WTC11 (cell line): ENCODE measurements at regions not wholly inside any gene's neighbourhood (a gene's known extent, or its start where the extent isn't known, plus 50 kb on each side); places are given as distances from the start of the nearest gene placed in this dataset.

Experiments used
- ATAC-seq: fragments of 200-7000 bp; cut with Tn5 transposase; 2 replicates; pipeline ENCODE4 v1.10.0; 2021; ENCODE audit warnings: mild to moderate bottlenecking, moderate library complexity
- CTCF ChIA-PET: fragments of 300-600 bp; sonication (Branson Sonifier 250); formaldehyde crosslinking; loops from one replicate; lab custom pipeline; 2021; ENCODE audit warnings: antibody characterized with exemption; lab: Charles Lee
- POLR2A ChIA-PET: fragments of 350-600 bp; sonication (Branson Sonifier 250); formaldehyde crosslinking; loops from one replicate; lab custom pipeline; 2021; ENCODE audit warnings: antibody characterized with exemption; lab: Charles Lee
- DNase-seq: peaks from one replicate; pipeline ENCODE4 v3.0.0; 2021; ENCODE audit warnings: low spot score
- H3K27ac Mint-ChIP-seq: 2 replicates; pipeline ENCODE4 v1.8.0; 2021; ENCODE audit warnings: mixed read lengths
- H3K27me3 Mint-ChIP-seq: 2 replicates; pipeline ENCODE4 v1.8.0; 2021; ENCODE audit warnings: low read depth, mild to moderate bottlenecking, moderate library complexity, mixed read lengths
- H3K36me3 Mint-ChIP-seq: 2 replicates; pipeline ENCODE4 v1.8.0; 2021; ENCODE audit warnings: mixed read lengths
- H3K4me1 Mint-ChIP-seq: 2 replicates; pipeline ENCODE4 v1.8.0; 2022; ENCODE audit warnings: mixed read lengths
- H3K4me3 Mint-ChIP-seq: 2 replicates; pipeline ENCODE4 v1.8.0; 2021; ENCODE audit warnings: mild to moderate bottlenecking, moderate library complexity, mixed read lengths
- H3K9me3 Mint-ChIP-seq: 2 replicates; pipeline ENCODE4 v1.8.0; 2021; ENCODE audit warnings: mixed read lengths
- AFF4 ChIP-seq: sonication (generic); formaldehyde crosslinking; IDR thresholded peaks from 2 replicates; pipeline ENCODE4 v1.8.1; 2023; ENCODE audit warnings: mild to moderate bottlenecking, missing genetic modification reagents, borderline replicate concordance
- AR ChIP-seq: fragments of 250-450 bp; sonication (Bioruptor Pico); IDR thresholded peaks from 2 replicates; pipeline ENCODE4 v1.9.0; 2021; ENCODE audit warnings: mild to moderate bottlenecking
- ATF6 ChIP-seq: sonication (generic); formaldehyde crosslinking; IDR thresholded peaks from 2 replicates; pipeline ENCODE4 v1.8.1; 2023; ENCODE audit warnings: mild to moderate bottlenecking, missing genetic modification reagents
- E2F1 ChIP-seq: sonication (generic); formaldehyde crosslinking; IDR thresholded peaks from 2 replicates; pipeline ENCODE4 v1.8.0; 2022; ENCODE audit warnings: mild to moderate bottlenecking, missing genetic modification reagents
- FOXJ3 ChIP-seq: sonication (generic); formaldehyde crosslinking; IDR thresholded peaks from 2 replicates; pipeline ENCODE4 v1.9.0; 2021; ENCODE audit warnings: missing genetic modification reagents, mild to moderate bottlenecking, borderline replicate concordance
- FOXP4 ChIP-seq: sonication (generic); formaldehyde crosslinking; IDR thresholded peaks from 2 replicates; pipeline ENCODE4 v1.8.0; 2022; ENCODE audit warnings: mild to moderate bottlenecking, missing genetic modification reagents
- GTF2I ChIP-seq: fragments of 250-450 bp; sonication (Bioruptor Pico); conservative IDR thresholded peaks from 2 replicates; pipeline ENCODE4 v1.4.0; 2021; ENCODE audit warnings: mild to moderate bottlenecking
- JUN ChIP-seq: sonication (generic); formaldehyde crosslinking; IDR thresholded peaks from 2 replicates; pipeline ENCODE4 v1.8.0; 2023; ENCODE audit warnings: mild to moderate bottlenecking, missing genetic modification reagents
- NFYB ChIP-seq: sonication (generic); formaldehyde crosslinking; conservative IDR thresholded peaks from 2 replicates; pipeline ENCODE4 v1.8.0; 2022; ENCODE audit warnings: low read depth, missing genetic modification reagents
- NR3C1 ChIP-seq: sonication (generic); formaldehyde crosslinking; conservative IDR thresholded peaks from 2 replicates; pipeline ENCODE4 v1.8.1; 2023; ENCODE audit warnings: low read depth, mild to moderate bottlenecking, missing genetic modification reagents
- SMAD4 ChIP-seq: sonication (generic); formaldehyde crosslinking; IDR thresholded peaks from 2 replicates; pipeline ENCODE4 v1.8.0; 2022; ENCODE audit warnings: mild to moderate bottlenecking, missing genetic modification reagents
- SOX15 ChIP-seq: fragments of 250-450 bp; sonication (Bioruptor Pico); IDR thresholded peaks from 2 replicates; pipeline ENCODE4 v1.9.0; 2021; ENCODE audit warnings: mild to moderate bottlenecking
- SP1 ChIP-seq: sonication (generic); formaldehyde crosslinking; conservative IDR thresholded peaks from 2 replicates; pipeline ENCODE4 v1.8.1; 2022; ENCODE audit warnings: missing genetic modification reagents
- TP53 ChIP-seq: sonication (generic); formaldehyde crosslinking; IDR thresholded peaks from 2 replicates; pipeline ENCODE4 v1.8.1; 2023; ENCODE audit warnings: mild to moderate bottlenecking, missing genetic modification reagents
- ZBTB21 ChIP-seq: sonication (generic); formaldehyde crosslinking; IDR thresholded peaks from 2 replicates; pipeline ENCODE4 v1.8.1; 2023; ENCODE audit warnings: mild to moderate bottlenecking, missing genetic modification reagents, borderline replicate concordance
- ZMAT4 ChIP-seq: fragments of 250-450 bp; sonication (Bioruptor Pico); IDR thresholded peaks from 2 replicates; pipeline ENCODE4 v1.9.0; 2021; ENCODE audit warnings: mild to moderate bottlenecking
- ZNF121 ChIP-seq: sonication (generic); formaldehyde crosslinking; IDR thresholded peaks from 2 replicates; pipeline ENCODE4 v1.8.0; 2023; ENCODE audit warnings: missing genetic modification reagents
- TF ChIP-seq, protein P1 (sequence below): sonication (generic); formaldehyde crosslinking; IDR thresholded peaks from 2 replicates; pipeline ENCODE4 v1.8.1; 2023; ENCODE audit warnings: mild to moderate bottlenecking, missing genetic modification reagents, moderate library complexity

DNA sequence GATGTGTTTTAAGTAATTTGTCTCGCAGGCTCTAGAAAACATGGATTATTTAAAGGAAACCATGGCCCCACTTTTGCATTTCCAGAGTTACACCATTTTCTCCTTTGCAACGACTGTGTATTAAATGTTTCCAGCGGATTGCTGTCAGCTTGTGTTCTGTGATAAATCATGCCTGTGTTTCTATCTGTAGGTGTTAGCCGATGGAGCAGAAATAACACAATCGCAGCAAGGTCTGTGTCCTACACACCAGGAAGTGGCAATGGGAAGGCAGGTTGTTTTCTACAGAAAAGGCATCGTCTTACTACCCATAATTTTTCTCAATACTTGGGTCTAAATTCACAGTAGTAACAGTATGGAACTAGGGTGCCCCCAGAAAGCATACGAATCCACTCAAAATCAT, 590.1 kb downstream of the NLGN4X start:
- Mint-ChIP-seq H3K27ac (no peak overlapping the region), H3K36me3 (no peaks in the 10 kb centered on the region), H3K9me3 (no peaks in the 10 kb centered on the region), H3K4me3 (no peak overlapping the region), H3K27me3 (peaks cover 2% of the 10 kb centered on the region; the same call in 1 of the 2 replicates), H3K4me1 (peaks cover 7% of the 10 kb centered on the region)
- no peak for TF ChIP-seq FOXJ3
- no peak for TF ChIP-seq SOX15 (CRISPR knock-in tag)
- TF ChIP-seq ZMAT4 (CRISPR knock-in tag), result no peak
- TF ChIP-seq SMAD4 (CRISPR knock-in tag), result no peak
- no peak for TF ChIP-seq ZBTB21 (CRISPR knock-in tag)
- TF ChIP-seq, protein P1, sequence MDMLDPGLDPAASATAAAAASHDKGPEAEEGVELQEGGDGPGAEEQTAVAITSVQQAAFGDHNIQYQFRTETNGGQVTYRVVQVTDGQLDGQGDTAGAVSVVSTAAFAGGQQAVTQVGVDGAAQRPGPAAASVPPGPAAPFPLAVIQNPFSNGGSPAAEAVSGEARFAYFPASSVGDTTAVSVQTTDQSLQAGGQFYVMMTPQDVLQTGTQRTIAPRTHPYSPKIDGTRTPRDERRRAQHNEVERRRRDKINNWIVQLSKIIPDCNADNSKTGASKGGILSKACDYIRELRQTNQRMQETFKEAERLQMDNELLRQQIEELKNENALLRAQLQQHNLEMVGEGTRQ (CRISPR knock-in tag), result no peak
- no peak for TF ChIP-seq NR3C1 (CRISPR knock-in tag)
- no peak for TF ChIP-seq AR (CRISPR knock-in tag)
- no peak for TF ChIP-seq FOXP4 (CRISPR knock-in tag)
- TF ChIP-seq GTF2I (CRISPR knock-in tag), result no peak
- no peak for TF ChIP-seq ATF6 (CRISPR knock-in tag)
- TF ChIP-seq AFF4 (CRISPR knock-in tag), result no peak
- DNase-seq (no peak), ATAC-seq (no peak)
- CTCF ChIA-PET, result no interaction called here
- POLR2A ChIA-PET, result no interaction called here

DNA sequence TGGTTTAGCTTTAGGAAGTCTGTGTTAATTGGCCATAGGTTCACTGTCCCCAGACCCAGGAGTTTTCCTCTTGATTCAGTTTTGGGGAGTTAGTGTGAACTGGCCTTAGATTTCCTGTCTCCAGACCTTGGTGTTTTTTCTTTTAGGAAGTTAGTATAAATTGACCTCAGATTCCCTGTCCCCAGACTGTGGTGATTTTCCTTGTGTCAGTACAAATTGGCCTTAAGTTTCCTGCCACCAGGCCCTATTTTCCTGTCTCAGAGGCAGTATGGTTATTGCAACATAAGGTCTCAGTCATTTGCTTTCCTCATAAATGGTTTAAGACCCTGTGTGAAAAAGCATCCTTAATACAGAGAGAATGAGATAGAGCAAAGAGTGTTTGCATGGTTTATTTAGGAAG, 595.8 kb downstream of the NLGN4X start:
- no peak overlapping the region for H3K4me3 Mint-ChIP-seq
- H3K9me3 Mint-ChIP-seq, result no peaks in the 10 kb centered on the region
- peaks cover 9% of the 10 kb centered on the region for H3K4me1 Mint-ChIP-seq
- no peak overlapping the region for H3K27ac Mint-ChIP-seq
- H3K36me3 Mint-ChIP-seq, result no peaks in the 10 kb centered on the region
- no peak for ATAC-seq
- H3K27me3 Mint-ChIP-seq, result no peaks in the 10 kb centered on the region
- ChIA-PET POLR2A (no interaction called here), CTCF (no interaction called here)
- DNase-seq, result no peak
- TF ChIP-seq SP1 (CRISPR knock-in tag), result no peak
- TF ChIP-seq JUN (CRISPR knock-in tag), result no peak
- TF ChIP-seq FOXJ3, result no peak
- TF ChIP-seq TP53 (CRISPR knock-in tag), result no peak
- no peak for TF ChIP-seq ZNF121
- no peak for TF ChIP-seq E2F1 (CRISPR knock-in tag)
- no peak for TF ChIP-seq NFYB (CRISPR knock-in tag)
